HG03442 (cell line): ENCODE measurements at regions not wholly inside any gene's neighbourhood (a gene's known extent, or its start where the extent isn't known, plus 50 kb on each side); places are given as distances from the start of the nearest gene placed in this dataset.

ENCODE experiments used
- ATAC-seq: cut with Tn5 transposase; IDR thresholded peaks from one replicate; pipeline ENCODE4 v1.9.1; 2021; ENCODE audit warnings: mild to moderate bottlenecking, moderate library complexity; ENCODE audit not compliant: unreplicated experiment

DNA sequence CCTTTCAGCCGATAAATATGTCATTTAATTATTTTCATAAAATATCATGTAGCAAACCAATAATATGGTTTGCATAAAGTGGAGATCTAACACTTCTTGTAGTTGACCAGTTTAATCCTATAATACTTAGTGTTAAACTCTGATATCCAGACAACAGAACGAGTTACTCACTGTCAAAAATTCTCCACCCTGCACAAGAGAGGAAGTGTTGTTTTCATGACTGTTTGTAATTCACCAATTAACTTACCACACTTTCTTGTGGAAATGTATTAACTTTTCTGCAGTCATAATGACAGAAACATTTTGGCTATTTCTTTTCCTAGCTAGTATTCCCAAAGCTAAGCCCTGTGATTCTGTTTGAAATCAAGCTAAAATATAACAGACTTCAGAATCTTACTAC is 555.3 kb upstream of the FTMT start:
- no peak for ATAC-seq

DNA sequence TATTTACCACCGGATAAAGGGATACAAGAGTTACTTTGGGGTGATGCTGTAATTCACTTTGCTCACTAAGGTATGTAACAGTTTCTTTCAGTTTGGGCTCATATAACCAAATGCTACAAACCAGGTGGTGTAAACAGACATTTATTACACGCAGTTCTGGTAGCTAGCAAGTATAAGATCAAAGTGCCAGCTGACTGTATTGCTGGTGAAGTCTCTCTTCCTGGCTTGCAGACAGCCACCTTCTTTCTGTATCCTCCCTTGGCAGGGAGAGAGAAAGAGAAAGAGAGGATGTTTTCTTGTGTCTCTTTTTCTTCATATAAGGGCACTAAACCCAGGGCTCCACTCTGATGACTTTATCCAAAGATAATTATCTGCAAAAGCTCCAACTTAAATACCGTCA is 552.5 kb upstream of the FTMT start:
- ATAC-seq, result no peak

DNA sequence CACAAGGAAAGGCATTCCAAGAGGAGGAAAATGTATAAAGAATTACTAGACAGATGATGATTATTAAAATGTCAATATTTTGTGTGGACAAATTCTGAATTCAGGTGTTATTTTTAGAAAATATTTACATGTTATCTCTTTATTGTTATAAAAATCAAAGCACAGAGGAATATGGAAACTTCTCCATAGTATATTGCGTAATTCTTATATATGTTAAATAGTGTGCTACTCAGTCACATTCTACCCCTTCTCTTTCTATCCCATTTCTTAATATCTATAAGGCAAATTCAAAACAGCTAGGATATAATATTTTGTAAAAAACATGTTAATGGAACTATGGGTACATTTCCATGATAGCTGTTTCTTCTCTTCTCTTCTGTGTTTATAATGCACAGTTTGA is 546.8 kb upstream of the FTMT start:
- no peak for ATAC-seq

DNA sequence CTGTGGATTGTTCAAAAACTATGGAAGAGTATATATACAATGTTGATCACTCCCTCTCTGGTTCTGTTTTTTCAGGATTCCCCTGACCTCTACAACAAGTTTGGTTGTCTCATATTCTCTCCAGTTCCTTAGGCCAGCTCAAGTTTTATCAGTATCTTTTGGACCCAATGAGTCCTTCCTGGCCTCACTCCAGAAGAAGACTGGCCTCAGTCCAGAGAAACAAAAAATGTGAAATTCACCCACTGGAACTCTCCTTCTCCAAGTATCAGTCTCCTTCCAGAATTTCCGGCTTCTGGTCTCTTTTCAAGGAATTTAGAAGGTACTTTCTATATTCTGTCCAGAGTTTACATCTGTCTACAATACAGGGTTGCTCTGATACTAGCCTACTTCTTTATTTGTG is 537.8 kb upstream of the FTMT start:
- no peak for ATAC-seq

DNA sequence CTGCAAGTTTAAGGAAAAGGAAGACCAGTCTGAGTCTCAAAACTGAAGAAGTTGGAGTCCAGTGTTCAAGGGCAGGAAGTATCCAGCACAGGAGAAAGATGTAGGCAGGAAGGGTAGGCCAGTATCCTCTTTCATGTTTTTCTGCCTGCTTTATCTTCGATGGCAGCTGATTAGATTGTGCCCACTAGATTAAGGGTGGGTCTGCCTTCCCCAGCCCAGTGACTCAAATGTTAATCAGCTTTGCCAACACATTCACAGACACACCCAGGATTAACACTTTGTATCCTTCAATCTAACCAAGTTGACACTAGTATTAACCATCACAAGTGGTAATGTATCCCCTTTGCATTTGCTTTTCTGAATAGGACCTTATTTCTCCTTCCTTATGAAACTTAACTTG is 535.9 kb upstream of the FTMT start:
- ATAC-seq, result no peak

DNA sequence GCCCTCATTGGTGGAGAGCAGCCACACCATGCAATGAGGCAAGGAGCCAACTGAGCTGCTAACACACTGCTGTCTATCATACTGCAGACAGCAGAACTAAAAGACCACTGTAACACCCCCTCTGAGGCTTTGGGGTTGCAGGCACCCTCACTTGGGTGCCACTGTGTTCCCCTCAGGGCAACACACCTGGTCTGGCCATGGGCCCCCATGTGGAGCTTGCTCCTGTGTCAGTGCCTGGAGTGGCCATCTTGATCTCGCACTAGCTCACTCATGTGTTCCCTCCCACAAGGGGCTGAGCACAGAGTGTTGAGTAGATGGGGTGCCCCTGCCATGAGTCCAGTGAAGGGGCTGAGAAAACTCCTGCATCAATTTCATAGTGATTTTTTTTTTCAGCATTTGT is 532.4 kb upstream of the FTMT start:
- ATAC-seq, result no peak

DNA sequence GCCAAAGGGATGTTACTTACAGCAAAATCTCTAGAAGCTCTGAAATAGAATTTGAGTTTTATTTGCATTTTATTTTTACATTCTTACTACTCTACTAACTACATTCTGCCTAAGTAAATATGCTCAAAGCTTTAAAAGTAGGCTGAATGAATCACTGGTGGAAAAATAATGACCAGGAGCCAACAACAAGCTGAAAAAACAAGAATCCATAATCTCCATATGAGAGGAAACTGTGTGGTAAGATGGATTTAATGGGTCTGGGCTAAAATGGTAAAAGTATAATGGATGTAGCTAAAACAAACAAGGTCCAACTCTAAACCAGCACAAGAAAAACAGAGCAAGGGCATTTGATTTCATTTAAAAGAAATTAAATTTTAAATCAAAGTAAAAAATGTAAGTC is 525.8 kb upstream of the FTMT start:
- ATAC-seq, result no peak

DNA sequence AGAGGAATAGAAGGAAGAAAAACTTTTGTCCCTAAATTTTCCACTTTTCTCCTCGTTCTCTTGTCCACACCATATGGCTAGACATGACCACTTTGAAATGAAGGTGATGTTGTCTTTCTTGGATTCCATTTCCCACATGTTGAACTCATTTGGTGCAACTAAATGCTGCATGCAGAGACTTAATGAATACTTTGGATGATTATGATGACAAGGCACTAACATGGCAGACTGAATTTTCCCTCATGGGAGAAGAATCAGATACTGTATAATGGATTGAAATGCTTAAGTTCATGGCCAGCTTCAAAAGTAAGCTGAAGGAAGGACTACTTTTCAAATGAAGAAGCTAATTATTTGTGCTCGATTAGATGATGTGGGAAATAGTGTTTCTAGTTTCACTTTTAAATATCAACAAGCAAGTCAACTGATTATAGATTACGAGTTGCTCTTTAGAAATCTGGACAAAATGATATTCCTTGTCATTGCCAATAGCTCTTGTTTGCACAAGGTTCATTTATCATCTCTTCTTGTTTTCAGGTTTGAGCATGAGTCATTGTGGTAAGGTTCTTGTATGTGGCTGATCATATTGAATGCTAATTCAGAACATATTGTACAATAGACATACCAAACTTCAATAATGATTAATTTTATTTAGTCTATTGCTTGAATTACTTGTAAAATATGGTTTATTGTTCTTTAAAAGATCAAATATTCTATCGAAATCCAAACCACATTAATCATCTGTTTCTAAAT is 501.3 kb upstream of the FTMT start:
- no peak for ATAC-seq

DNA sequence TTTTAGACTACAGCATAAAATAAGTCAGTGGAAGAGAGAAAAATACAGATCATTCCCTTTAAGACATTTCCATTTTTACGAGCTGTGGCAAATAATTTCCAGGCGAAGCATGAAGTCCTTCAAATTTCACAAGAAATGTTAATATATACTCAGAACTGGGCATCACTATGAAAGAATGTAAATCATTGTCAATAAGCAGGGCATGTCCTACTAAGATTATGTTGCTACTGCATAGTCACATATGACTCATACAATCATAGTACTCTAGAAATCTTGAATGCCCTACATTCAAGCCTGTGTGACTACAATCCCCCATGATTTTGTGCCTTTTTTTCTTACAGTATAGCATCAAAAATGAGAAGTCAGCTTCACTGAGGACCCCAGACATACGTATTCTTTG is 485.2 kb upstream of the FTMT start:
- ATAC-seq, result no peak

DNA sequence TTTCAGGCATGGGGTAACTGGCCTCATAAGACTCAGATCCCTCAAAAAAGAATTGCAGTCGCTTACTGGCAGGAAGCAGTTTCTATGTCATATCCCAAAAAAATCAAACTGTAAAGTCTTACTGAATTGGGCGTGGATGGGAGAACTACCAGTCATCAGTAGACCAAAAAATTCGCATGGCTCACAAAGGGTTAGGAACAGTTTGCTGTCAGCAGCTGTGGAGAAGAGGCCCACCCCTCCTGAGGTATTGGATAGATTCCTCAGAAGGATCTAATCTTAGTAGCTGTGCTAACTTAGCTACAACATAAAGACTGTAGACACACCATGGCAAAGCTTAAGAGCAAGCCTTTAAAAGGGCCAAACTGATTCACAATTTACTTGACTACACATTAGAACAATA is 478.3 kb upstream of the FTMT start:
- ATAC-seq, result no peak

DNA sequence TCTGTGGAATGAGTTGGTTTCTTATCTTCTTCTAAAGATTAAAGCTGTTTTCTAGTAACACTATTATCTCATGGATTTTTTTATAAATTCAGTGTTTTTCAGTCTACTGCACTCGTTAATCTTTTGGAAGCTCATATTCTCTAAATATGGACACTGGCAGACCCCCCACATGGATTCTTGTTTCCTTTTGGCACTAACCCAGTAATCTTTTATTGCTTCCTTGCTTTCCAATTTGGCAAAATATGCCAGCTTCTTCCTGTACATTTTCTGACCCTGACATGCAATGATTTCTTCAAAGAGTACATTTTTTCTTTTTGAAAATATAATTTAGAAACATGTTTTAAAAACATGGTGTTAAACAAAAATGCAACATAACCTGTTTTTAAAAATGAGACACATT is 474.2 kb upstream of the FTMT start:
- ATAC-seq, result no peak

DNA sequence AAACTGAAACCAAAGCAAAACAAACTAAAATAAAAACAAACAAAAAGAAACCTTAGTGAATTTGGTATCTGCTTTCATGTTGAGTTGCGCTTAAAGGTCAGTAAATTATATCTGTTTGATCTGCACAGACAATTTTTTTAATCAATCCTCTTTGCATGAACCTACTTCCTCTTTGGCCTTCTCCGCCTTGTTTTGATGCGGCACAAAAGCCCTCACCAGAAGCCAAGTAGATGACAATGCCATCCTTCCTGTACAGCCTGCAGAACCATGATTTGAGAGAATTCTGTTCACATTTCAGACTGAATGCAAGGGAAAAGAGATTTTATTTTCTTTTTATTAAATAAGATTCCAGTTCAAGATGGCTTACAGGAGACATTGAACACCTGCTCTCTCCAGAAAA is 473.6 kb upstream of the FTMT start:
- ATAC-seq, result no peak

DNA sequence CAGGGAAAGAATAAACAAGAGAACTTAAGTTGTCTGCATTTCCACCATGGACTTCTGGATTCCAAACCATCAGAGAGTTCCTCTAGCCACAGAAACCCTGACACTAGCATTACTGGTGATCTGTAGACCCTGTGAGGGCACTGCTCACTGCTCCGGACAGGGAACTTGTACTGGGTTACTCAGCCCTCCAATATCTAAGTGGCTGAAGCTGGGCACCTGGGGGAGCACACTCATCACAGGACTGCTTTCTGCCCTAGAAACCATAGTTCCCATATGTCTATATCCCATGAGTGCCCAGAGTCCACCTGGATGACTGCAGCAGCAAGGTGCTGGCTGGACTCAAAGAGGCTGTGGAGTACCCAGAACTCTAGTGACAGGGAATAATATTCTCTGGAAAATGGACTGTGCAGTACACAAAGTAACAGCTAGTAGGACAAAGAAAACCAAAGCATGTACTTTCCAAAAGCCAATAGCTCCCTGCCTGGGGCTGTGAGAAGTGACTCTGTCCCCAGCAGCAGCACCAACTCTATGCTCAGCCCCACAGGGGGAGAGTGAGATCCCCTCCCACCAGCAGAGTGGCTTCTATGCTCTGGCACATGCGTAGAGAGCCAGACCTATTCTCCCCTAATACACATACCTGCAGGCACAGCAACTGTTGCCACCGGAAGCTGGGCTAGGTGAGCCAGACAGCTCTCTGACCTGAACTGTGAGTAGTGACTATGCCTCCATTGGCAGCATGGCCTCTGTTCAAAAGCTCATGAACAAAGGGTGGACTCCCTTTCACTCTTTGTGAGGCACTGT is 472.9 kb upstream of the FTMT start:
- ATAC-seq, result no peak

DNA sequence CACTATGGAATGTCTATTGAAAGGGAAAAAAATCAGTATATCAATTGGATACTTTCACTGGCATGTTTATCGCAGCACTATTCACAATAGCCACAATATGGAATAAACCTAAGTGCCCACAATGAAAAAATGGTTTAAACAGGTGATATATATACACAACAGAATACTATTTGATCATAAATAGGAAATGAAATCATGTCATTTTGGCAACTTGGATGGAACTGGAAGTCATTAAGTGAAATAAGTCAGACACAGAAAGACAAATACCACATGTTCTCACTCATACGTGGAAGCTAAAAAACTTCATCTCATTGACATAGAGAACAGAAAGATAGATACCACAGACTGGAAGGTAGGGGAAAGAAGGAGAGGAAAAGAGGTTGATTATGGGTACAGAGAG is 471.6 kb upstream of the FTMT start:
- ATAC-seq, result no peak

DNA sequence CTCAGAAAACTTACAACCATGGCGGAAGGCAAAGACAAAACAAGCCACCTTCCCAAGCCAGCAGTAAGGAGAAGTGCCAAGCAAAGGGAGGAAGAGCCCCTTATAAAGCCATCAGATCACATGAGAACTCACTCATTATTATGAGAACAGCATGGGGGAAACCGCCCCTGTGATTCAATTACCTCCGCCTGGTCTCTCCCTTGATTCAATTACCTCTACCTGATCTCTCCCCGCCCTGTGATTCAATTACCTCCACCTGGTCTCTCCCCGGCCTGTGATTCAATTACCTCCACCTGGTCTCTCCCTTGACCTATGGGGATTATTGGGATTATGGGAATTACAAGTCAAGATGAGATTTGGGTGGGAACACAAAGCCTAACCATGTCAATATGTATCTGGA is 467.3 kb upstream of the FTMT start:
- no peak for ATAC-seq

DNA sequence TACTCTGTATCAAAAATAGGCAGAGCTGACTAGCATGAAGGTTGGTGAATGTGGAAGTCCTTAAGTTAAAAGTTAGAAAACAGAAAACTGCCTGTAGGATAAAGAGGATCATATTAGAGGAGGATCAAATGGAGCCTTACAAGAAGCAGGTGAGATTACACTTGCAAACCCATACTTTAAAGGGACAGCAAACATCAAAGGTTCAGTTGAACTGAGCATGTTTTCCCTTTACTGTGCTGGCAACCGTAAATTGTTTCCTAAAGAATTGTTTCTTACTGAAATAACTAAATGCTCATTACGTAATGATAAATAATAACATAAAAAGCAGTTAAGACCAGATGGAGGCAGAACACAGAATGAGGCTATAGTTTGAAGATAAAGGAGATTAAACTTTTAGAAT is 465.3 kb upstream of the FTMT start:
- no peak for ATAC-seq

DNA sequence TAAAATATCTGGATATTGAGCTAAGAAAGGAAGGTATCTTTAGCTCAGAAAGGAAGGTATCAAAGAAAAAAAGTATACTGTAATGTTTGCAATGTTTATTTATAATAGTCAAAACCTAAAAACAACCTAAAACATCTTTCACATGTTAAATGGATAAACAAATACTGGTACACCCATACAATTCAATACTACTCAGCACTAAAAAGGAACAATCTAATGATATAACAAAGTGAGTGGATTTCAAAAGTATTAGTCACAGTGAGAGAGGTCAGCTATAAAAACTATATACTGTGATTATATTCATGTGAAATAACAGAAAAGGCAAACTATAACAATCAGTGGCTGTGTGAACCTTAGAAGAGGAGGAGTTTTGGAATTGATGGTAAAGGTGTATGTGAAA is 455.0 kb upstream of the FTMT start:
- ATAC-seq, result no peak

DNA sequence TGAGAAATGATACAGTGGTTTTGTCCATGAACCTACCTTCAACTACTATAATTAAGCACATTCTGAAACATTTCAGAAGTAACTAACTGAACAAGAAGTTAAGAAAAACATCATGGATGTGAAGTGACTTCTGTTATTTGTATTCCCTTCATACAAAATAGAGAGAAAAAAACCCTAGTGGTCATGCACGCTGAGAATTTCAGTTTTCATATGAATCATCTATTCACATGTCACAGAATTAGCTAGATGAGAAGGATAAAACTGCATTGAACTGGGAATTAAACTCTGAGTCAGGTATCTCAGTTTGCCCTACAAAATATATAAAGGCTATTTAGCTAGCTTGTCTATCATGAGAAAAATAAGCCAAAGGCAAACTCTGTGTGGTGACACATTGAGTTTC is 451.8 kb upstream of the FTMT start:
- peak; percentile 85 for ATAC-seq

DNA sequence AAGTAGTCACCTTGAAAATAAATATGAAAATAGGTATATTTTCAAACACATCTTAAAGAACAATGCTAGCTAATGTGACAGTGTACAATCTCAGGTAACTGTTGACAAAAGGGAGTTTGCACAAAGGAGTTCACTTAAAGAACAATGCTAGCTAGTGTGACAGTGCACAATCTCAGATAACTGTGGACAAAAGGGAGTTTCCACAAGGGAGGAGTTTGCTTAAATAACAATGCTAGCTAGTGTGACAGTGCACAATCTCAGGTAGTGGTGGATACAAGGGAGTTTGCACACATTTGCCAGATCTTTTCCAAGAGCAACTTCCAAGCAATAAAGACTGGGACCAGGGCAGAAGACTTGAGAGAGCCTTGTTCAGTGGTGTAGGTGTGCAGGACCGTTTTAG is 442.9 kb upstream of the FTMT start:
- ATAC-seq, result no peak

DNA sequence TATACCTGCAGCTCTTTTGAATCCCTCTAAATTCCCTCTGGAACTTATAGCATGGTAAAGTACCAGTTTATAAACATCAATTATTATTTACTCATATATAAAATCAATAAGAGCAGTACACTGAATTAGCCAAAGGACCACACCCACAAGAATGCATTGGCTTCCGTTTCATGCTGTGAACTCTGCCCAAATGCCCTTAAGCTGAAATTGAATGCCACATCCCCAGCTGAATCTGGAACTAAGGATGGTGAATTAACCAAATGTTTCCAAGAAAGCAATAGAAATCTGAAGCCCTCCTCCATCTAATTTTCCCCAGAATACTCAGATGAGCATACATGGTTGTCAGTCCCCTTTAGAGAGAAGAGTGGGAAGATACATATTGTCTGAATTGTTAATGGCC is 436.4 kb upstream of the FTMT start:
- no peak for ATAC-seq

DNA sequence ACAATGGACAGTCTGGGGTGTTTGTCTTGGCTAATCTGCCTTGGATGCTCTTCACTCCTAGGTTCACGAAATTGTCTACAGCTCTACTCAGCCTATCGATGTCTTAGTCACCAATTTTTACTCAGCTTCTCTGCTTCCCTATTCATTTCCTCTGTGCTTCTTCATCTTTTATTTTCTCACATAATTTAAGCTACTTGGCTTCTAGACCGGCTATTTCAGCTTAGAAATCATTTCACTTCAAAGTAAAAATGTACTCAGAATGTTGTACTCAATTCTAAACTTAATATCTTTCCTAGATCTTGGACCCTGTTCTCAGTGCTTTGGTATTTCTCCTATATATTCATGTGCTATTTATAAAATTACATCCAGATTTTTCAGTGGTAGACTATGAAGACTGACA is 430.0 kb upstream of the FTMT start:
- ATAC-seq, result no peak

DNA sequence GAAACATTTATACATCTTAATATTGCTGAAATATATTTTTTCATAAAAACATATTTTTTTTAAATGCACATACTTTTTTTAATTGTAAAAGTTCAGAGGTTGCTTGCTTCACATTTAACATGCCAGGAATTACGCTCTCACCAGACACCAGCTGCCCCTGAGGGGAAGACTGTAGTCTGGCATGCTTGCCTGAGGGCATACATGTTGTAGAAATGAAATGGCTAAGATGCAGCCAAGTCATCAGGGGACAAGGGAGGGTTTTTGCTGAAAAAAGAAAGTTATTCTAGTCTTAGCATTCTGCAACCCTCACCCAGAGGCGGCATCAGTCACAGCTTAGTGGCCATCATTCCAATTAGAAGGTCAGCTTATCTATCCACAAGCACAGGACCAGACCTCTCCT is 426.7 kb upstream of the FTMT start:
- no peak for ATAC-seq

DNA sequence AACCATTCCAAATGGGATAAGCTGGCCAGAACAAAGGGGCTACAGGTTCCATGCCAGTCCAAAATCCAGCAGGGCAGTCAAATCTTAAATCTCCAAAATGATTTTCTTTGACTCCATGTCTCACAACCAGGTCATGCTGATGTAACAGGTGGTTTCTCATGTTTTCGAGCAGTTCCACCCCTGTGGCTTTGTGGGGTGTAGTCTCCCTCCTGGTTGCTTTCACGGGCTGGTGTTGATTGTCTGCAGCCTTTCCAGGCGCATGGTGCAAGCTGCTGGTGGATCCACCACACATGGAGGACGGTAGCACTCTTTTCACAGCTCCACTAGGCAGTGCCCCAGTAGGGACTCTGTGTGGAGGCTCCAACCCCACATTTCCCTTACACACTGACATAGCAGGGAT is 425.5 kb upstream of the FTMT start:
- no peak for ATAC-seq
